ENCODE measurements at regions not wholly inside any gene's neighbourhood (a gene's known extent, or its start where the extent isn't known, plus 50 kb on each side); places are given as distances from the start of the nearest gene placed in this dataset.

GRCh38 chr15:97456521-97457202 lies 503.8 kb upstream of the ARRDC4 start (continued):
- TF ChIP-seq PHF8 (IDR thresholded peaks at IDR 0.05; ENCODE audit: borderline replicate concordance, low read length) (no peak), SMAD2 (IDR thresholded peaks at IDR 0.05; ENCODE audit: low read depth, low read length) (no peak), SIRT6 (IDR thresholded peaks at IDR 0.05; ENCODE audit: low read depth, low read length) (no peak), MNT (conservative IDR thresholded peaks at IDR 0.05) (no peak), KLF10 (CRISPR knock-in tag; IDR thresholded peaks at IDR 0.05) (no peak), RBBP5 (IDR thresholded peaks at IDR 0.05; ENCODE audit: borderline replicate concordance, insufficient read depth, low read length, poor library complexity, severe bottlenecking) (no peak), PURB (CRISPR knock-in tag; IDR thresholded peaks at IDR 0.05; ENCODE audit: low read depth) (no peak), ZNF12 (CRISPR knock-in tag; IDR thresholded peaks at IDR 0.05) (no peak), NR3C1 (CRISPR knock-in tag; IDR thresholded peaks at IDR 0.05) (no peak), TOE1 (IDR thresholded peaks at IDR 0.05; ENCODE audit: borderline replicate concordance) (no peak), TOE1 (CRISPR knock-in tag; IDR thresholded peaks at IDR 0.05; ENCODE audit: borderline replicate concordance, low read depth) (no peak), ZNF318 (IDR thresholded peaks at IDR 0.05; ENCODE audit: borderline replicate concordance in 1 of 2, low read depth in 1 of 2) (no peak)

All from K562 (cell line).